NCI-H526 treated with DMSO at 0.1 percent for 48 hours (cell line): ENCODE measurements at regions not wholly inside any gene's neighbourhood (a gene's known extent, or its start where the extent isn't known, plus 50 kb on each side); places are given as distances from the start of the nearest gene placed in this dataset.
A peak's percentile ranks its signal among the peaks of the same experiment; 100 is the strongest.

Experiments
- DNase-seq: peaks from one replicate; lab custom pipeline; 2025; lab: John Stamatoyannopoulos, UW

GRCh38 chr3:35946854-35947515 is 307.7 kb downstream of the ARPP21 start:
- DNase-seq = no peak

- no peak for DNase-seq
These were observed 310.7 kb downstream of the ARPP21 start for GRCh38 chr3:35950021-35950420.

DNA sequence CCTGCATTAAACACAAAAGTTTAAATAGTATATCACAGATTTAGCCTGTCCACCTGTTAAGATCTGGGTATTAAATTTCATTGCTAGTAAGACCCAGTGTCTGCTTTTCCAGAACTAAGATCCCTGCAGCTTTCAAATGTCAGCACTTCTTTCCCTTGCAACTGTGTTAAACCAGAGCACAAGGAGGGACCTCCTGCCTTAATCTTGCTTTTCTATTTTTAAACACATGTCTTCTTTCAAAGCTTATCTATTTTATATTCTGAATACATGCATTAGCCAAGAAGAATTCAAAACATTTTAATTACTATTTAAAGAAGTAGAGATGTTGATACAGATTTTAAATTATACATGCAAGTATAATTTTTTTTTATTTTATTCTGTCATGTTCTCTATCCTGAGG is 315.1 kb downstream of the ARPP21 start:
- no peak for DNase-seq

DNA sequence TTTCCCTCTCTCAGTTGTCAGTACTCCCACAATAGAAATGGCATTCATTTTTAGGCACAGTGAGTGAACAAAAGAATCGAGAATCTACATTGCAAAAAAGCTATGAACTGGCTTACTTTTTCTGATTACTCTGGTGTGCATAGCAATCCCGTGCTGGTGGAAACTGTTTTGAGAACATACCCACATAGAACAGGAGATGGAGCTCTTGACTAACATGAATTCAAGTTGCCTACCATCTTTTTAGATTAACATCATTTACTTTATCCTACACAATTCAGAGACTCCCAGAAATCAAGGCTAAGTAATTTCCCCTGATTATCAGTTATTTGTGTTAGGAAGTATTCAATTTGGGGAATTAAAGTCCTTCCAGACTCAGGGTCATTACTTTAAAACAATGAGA is 326.6 kb downstream of the ARPP21 start:
- peak; percentile 16 for DNase-seq

- DNase-seq = no peak
These were observed 327.5 kb downstream of the ARPP21 start for GRCh38 chr3:35966629-35967464.

- DNase-seq = no peak
These were observed 328.8 kb downstream of the ARPP21 start for GRCh38 chr3:35968043-35968622.

DNA sequence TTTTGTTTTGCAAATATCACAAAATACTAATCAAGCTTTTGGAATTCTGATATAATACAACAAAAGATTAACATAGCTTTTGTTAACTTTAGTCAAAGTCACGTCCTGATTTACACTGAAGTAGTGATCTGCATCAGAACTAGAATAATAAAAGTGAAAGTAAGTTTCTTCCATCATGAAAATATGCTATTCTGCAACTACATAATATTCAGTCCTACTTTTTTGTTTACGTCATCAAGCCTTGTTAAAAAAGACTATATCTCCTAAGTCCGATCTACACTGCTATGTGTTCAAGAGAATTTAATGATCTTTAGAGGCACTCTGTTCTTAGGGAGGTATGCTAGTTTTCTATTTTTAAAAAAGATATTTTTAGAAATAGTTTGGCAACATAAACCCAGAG is 330.1 kb downstream of the ARPP21 start:
- DNase-seq = no peak

GRCh38 chr3:35970793-35971192 is 331.5 kb downstream of the ARPP21 start:
- no peak for DNase-seq

DNA sequence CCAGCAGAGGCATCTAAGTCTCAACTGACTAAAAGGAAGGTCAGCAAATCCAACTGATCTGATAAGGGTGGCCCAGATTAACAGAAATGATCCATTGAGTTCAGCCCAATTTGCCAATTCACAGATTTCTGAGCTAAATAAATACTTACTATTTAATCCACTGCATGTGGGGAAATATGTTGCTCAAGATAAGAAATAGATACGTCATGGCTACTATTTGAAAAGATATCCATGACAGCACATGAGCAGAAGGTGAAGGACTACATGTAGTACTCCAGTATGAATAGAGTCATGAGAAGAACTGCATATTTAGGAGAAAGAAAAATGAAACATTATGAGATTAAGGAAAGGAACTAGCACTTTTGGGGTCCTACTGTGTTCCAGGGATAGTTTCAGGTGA is 332.4 kb downstream of the ARPP21 start:
- no peak for DNase-seq

GRCh38 chr3:35974872-35975271 is 335.5 kb downstream of the ARPP21 start:
- no peak for DNase-seq

- no peak for DNase-seq
These were observed 346.8 kb downstream of the ARPP21 start for GRCh38 chr3:35986161-35986560.

DNA sequence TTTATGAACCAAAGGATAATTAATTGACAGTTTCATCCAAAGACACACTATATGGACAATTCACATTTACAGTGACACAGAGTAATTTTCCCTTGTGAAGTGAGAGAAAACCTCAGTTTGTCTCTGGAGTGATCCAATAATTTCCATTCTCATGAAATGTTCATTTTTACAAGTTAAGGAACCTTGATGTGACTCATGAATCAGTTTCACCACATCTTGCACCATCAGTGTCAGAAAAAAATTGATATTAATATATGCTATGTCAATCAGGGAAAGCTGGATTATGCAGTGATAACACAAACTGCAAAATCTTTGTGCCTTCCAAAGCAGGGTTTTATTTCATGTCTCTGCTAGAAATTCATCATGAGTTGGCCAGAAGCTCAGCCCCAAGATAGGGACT is 348.1 kb downstream of the ARPP21 start:
- no peak for DNase-seq

DNA sequence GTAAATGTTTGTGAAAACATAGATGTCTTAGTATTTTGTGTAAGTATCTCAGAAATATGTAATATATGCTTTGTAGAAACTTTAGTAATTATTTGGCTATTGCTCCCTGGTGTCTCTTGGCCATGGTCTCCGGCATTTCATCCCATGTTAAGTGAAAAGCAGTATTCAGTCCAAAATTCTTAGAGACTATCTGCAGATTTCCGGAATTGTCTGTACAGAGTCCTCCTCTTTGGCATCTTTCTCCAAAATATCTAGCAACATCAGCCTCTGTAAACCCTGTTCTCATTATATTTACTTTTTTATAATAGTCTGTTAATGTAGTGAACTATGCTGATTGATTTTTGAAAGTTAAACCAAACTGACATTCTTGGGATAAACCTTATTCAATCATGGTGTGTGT is 352.7 kb downstream of the ARPP21 start:
- no peak for DNase-seq

DNA sequence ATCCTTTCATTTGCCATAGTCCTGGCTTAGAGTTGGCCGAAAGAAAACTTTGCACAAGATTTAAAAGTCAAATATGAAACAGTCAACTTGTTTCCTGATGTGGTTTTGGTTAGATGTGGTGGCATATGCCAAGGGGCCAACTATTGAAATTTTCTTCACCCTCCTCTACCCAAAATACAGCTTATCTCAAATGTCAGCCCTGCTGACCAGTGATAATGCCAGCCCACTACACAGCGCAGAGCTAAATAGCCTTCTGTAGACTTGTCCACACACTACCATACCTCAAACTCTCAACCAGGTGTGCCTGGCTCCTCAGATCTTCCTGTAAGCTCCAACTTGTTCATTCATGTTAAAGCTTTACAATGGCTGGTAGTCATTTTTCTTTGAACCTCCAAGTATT is 368.5 kb upstream of the STAC start:
- DNase-seq = no peak

GRCh38 chr3:36013425-36013824 is 366.9 kb upstream of the STAC start:
- no peak for DNase-seq

- no peak for DNase-seq
These were observed 355.1 kb upstream of the STAC start for GRCh38 chr3:36025232-36025631.

- no peak for DNase-seq
These were observed 347.9 kb upstream of the STAC start for GRCh38 chr3:36032180-36033047.

GRCh38 chr3:36058404-36059030 is 321.8 kb upstream of the STAC start:
- no peak for DNase-seq

GRCh38 chr3:36060950-36061349 is 319.4 kb upstream of the STAC start:
- no peak for DNase-seq

DNA sequence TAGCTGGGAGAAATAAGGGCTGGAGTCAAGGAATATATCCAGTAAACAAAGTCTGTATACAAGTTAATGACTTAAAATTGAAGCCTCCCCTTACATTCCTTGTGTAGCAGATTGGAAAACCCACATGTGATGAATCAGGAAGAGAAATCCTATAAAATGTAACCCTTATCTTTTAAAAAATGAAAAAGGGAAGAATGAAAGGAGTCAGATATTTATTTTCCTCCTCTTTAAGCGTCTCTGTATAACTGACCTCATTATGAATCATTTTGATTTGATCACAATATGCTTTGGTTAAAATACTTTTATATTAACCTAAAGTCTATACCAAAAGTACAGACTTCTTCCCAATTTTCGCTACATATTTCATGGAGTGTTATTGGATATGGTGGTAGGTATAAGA is 316.3 kb upstream of the STAC start:
- no peak for DNase-seq

DNA sequence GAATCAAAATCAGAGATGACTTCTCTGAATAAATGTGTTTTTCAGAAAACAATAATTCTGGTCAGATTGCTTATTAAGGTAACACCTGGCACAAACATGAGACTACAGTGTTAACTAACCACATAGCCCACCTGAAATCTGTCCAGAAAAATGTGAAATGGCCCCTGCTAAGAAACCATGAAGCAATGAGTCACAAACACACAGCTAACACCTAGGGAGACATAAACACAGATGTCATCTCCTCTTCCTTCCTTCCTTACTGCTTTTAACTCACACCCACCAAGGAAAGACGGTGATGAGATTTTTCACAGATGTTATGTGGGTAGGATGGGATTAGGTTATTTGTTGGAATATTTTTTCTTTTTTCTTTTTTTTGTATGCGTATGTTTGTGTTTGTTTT is 315.0 kb upstream of the STAC start:
- no peak for DNase-seq

GRCh38 chr3:36075491-36075890 is 304.8 kb upstream of the STAC start:
- DNase-seq = no peak
